ENCODE measurements at regions not wholly inside any gene's neighbourhood (a gene's known extent, or its start where the extent isn't known, plus 50 kb on each side); places are given as distances from the start of the nearest gene placed in this dataset.

- no peak for TF ChIP-seq EZH2 (IDR thresholded peaks at IDR 0.05; ENCODE audit: borderline replicate concordance, low read depth, low read length, severe bottlenecking)
- TF ChIP-seq, protein P1, sequence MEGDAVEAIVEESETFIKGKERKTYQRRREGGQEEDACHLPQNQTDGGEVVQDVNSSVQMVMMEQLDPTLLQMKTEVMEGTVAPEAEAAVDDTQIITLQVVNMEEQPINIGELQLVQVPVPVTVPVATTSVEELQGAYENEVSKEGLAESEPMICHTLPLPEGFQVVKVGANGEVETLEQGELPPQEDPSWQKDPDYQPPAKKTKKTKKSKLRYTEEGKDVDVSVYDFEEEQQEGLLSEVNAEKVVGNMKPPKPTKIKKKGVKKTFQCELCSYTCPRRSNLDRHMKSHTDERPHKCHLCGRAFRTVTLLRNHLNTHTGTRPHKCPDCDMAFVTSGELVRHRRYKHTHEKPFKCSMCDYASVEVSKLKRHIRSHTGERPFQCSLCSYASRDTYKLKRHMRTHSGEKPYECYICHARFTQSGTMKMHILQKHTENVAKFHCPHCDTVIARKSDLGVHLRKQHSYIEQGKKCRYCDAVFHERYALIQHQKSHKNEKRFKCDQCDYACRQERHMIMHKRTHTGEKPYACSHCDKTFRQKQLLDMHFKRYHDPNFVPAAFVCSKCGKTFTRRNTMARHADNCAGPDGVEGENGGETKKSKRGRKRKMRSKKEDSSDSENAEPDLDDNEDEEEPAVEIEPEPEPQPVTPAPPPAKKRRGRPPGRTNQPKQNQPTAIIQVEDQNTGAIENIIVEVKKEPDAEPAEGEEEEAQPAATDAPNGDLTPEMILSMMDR (IDR thresholded peaks at IDR 0.05; ENCODE audit: borderline replicate concordance, extremely low read depth, low read length, poor library complexity, severe bottlenecking): no peak
Measured at GRCh38 chr9:11931109-11931508, 762.1 kb upstream of the TYRP1 start.
